ENCODE measurements at regions not wholly inside any gene's neighbourhood (a gene's known extent, or its start where the extent isn't known, plus 50 kb on each side); places are given as distances from the start of the nearest gene placed in this dataset.
"Not testable (repeated sequence)": the region's sequence is repeated elsewhere in the genome, so short reads cannot be mapped to it uniquely, and the experiment has no call there.

DNA sequence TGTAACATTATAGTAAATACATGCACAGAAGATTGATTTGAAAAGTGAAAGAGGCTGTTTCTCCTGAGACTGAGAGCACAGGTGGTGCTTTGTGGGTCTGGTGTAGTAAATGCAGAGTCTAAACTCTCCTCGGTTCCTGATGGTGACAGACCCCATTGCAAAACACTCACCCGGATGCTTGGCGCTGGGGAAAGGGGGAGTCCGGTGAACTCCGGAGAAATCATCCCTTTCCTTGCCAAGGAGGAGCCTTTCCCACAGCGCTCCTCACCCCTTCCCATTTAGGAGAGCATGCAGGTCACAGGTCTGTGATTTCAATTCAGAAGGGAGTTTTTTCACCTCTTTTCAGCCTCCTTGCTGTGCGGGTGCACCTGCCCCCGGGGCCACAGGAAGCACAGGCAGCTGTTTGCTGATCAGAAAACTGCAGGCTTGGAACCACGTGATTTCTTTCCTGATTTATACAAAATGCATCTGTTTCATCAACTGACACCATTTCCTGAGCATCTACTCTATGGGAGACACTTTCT lies 75.6 kb upstream of the LYZL2 start:
- TF ChIP-seq, protein P1, sequence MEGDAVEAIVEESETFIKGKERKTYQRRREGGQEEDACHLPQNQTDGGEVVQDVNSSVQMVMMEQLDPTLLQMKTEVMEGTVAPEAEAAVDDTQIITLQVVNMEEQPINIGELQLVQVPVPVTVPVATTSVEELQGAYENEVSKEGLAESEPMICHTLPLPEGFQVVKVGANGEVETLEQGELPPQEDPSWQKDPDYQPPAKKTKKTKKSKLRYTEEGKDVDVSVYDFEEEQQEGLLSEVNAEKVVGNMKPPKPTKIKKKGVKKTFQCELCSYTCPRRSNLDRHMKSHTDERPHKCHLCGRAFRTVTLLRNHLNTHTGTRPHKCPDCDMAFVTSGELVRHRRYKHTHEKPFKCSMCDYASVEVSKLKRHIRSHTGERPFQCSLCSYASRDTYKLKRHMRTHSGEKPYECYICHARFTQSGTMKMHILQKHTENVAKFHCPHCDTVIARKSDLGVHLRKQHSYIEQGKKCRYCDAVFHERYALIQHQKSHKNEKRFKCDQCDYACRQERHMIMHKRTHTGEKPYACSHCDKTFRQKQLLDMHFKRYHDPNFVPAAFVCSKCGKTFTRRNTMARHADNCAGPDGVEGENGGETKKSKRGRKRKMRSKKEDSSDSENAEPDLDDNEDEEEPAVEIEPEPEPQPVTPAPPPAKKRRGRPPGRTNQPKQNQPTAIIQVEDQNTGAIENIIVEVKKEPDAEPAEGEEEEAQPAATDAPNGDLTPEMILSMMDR (IDR thresholded peaks at IDR 0.05), result no peak
- TF ChIP-seq ZFX (IDR thresholded peaks at IDR 0.05; ENCODE audit: borderline replicate concordance), result no peak
- H3K27ac ChIP-seq, result no peak overlapping the region

DNA sequence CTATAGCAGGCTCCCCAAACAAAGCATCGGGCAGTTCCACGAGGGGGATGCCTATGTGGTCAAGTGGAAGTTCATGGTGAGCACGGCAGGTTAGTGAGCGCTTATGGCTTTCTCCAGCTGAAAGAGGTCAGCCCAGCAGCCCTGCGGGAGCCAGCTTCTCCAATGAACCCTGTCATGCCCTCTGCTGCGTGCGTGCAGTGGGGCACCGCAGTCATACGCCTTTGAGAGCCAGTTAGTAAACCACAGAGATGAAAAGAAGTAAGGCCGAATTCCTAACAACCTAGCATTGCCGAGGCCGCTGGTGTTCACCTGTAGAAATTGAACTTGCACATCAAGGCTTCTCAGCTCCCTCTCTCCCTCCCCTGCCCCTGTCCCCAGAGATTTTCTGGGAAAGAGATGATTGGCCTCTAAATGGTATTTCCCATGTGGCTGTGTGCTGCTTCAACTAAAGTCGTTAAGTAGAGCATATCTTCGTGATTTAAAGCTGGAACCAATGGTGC lies 75.1 kb upstream of the LYZL2 start:
- H3K27ac ChIP-seq, result not testable (repeated sequence)

DNA sequence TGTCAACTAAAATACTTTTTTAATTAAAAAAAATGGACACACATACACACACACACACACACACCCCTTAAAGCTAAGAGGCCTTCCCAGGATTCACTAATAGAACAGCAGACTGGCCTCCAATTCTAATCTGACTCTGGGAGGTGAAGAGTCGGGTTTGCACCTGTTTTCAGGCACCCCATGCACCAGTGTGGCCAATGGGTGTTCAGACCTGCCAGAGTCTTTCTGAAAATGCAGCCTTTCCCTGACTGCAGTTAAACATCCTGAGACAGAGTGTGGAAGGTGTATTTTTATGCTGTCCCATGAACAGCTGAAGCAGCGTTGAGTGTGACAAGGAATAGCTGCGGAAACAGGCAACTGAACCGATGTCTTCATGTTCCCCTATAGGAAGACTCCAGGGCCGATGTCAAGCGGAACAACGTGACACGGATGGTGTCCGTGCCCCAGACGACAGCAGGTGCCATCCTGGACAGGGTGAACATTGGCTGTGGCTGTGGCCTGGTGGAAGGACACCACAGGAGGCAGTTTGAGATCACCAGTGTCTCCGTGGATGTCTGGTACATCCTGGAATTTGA lies 74.6 kb upstream of the LYZL2 start:
- TF ChIP-seq, protein P1 (IDR thresholded peaks at IDR 0.05), result no peak
- no peak for TF ChIP-seq ZFX (IDR thresholded peaks at IDR 0.05; ENCODE audit: borderline replicate concordance)
- H3K27ac ChIP-seq, result no peak overlapping the region

DNA sequence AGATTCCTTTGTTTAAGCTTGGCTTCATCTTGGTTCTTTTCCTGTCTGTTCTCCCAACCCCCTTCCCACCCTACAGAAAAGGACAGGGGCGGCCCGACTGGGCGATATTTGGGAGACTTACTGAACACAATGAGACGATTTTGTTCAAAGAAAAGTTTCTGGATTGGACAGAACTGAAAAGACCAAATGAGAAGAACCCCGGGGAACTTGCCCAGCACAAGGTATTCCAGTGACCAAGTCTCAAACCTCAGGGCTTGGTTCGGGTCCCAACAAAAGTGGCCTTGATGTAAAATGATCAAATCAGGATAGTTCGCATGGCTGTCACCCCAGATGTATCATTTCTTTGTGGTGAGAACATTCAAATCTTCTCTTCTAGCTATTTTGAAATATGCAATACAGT lies 73.9 kb upstream of the LYZL2 start:
- H3K27ac ChIP-seq, result not testable (repeated sequence)

DNA sequence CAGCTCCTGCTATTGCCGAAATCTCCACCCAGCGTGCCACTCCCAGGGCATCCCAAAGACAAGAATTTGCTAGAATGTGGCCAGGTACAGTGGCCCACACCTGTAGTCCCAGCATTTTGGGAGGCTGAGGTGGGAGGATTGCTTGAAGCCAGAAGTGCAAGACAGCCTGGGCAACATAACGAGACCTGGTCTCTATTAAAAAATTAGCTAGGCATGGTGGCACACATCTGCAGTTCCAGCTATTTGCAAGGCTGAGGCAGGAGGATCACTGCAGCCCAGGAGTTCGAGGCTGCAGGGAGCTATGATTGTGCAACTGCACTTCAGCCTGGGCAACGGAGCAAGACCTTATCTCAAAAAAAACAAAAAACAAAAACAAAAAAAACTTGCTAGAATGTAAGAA lies 73.3 kb upstream of the LYZL2 start:
- H3K27ac ChIP-seq, result no peak overlapping the region
- TF ChIP-seq, protein P1 (IDR thresholded peaks at IDR 0.05), result no peak
- no peak for TF ChIP-seq ZFX (IDR thresholded peaks at IDR 0.05; ENCODE audit: borderline replicate concordance)

DNA sequence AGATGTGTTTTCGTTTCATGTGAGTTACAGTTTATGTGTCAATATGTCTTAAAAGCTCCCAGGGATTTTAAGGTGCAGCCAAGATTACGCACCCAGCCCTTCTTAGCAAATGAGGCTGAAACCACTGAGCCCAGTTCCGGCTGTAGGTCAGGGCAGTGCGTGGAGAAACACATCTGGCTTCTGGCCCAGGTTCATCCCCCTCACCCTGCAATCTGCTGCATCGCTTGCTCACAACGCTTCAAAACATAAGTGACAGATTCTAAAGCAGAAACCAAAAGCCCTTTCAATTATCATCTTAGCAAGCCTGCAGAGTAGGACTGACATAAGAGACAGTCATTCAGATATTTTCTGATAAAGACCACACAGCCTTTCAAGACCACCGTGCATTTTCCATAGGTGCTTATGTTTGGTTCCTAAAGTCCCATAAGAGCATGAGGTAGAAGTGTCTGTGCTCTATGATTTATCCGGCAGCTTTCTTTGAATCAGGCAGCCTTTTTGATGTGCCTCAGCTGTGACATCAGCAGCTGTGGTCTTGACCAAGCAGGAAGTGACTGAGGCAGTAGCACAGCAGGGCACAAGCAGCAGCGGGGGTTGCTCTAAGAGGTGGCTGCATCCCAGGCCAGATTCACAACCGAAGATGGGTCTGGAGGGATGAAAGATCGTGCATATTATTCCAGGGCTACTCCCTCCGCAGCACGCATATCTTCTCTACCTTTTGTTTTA lies 72.1 kb upstream of the LYZL2 start:
- TF ChIP-seq, protein P1 (IDR thresholded peaks at IDR 0.05), result no peak
- no peak overlapping the region for H3K27ac ChIP-seq

DNA sequence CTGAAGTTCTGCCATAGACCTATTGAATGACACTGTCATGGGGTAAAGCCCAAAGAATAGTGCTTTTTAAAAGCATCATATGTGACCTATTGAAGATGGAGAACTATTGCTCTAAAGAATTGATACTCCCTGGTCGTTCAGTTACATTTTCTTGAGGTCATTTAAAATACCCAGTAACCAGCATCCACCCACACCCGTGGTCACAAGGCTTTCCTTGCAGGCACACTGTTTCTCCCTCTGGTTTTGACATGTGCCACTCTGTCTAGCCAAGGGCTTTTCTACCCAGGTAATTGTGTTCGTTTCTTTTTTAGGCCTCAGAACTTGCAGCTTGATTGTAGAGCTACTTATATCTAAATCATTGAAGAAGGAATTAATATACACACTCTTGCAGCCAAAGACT lies 68.3 kb upstream of the LYZL2 start:
- H3K27ac ChIP-seq, result no peak overlapping the region
- TF ChIP-seq, protein P1 (IDR thresholded peaks at IDR 0.05), result no peak
- TF ChIP-seq ZFX (IDR thresholded peaks at IDR 0.05; ENCODE audit: borderline replicate concordance), result no peak

DNA sequence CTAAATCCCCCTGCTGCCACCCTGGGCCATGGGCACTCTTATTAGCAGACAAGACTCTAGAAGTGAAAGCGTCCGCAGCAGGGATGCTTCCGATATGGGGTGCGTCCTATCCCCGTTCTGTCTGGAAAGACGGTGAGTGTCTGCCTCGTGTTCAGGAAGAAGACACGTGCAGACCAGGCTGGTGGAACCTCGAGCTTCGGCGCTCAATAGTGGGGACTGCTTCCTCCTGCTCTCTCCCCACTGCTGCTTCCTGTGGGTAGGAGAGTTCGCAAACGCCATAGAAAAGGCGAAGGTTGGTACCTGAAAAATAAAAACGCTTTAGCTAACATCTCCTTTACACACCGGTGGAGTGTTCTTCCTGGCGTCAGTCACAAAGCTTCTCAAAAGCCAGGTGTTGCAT lies 67.7 kb upstream of the LYZL2 start:
- H3K27ac ChIP-seq, result not testable (repeated sequence)
